HG03280 (cell line): ENCODE measurements at regions not wholly inside any gene's neighbourhood (a gene's known extent, or its start where the extent isn't known, plus 50 kb on each side); places are given as distances from the start of the nearest gene placed in this dataset.
"Not testable (repeated sequence)": the region's sequence is repeated elsewhere in the genome, so short reads cannot be mapped to it uniquely, and the experiment has no call there.

ENCODE experiments used
- ATAC-seq: cut with Tn5 transposase; IDR thresholded peaks from one replicate; pipeline ENCODE4 v1.9.1; 2021; ENCODE audit warnings: mild to moderate bottlenecking, moderate library complexity; ENCODE audit not compliant: unreplicated experiment

GRCh38 chr14:85883966-85884365 is 354.0 kb downstream of the FLRT2 start:
- ATAC-seq, result no peak

- ATAC-seq, result no peak
These were observed 353.2 kb downstream of the FLRT2 start for GRCh38 chr14:85883101-85883500.

- ATAC-seq, result no peak
These were observed 352.0 kb downstream of the FLRT2 start for GRCh38 chr14:85881935-85882334.

GRCh38 chr14:85878874-85879273 is 348.9 kb downstream of the FLRT2 start:
- no peak for ATAC-seq

- no peak for ATAC-seq
These were observed 343.1 kb downstream of the FLRT2 start for GRCh38 chr14:85873006-85873405.

- no peak for ATAC-seq
These were observed 337.5 kb downstream of the FLRT2 start for GRCh38 chr14:85867450-85867849.

- ATAC-seq, result no peak
These were observed 335.8 kb downstream of the FLRT2 start for GRCh38 chr14:85865701-85866100.

- no peak for ATAC-seq
These were observed 328.7 kb downstream of the FLRT2 start for GRCh38 chr14:85858634-85859033.

- no peak for ATAC-seq
These were observed 326.5 kb downstream of the FLRT2 start for GRCh38 chr14:85856430-85856829.

GRCh38 chr14:85853996-85854526 is 324.1 kb downstream of the FLRT2 start:
- no peak for ATAC-seq

- no peak for ATAC-seq
These were observed 323.0 kb downstream of the FLRT2 start for GRCh38 chr14:85852906-85853305.

GRCh38 chr14:85852123-85852522 is 322.2 kb downstream of the FLRT2 start:
- ATAC-seq, result not testable (repeated sequence)

GRCh38 chr14:85830549-85830948 is 300.6 kb downstream of the FLRT2 start:
- ATAC-seq, result not testable (repeated sequence)

GRCh38 chr14:85829601-85830000 is 299.7 kb downstream of the FLRT2 start:
- not testable (repeated sequence) for ATAC-seq

- ATAC-seq, result no peak
These were observed 294.6 kb downstream of the FLRT2 start for GRCh38 chr14:85824526-85824925.

GRCh38 chr14:85822236-85822635 is 292.3 kb downstream of the FLRT2 start:
- no peak for ATAC-seq

GRCh38 chr14:85817430-85817829 is 287.5 kb downstream of the FLRT2 start:
- ATAC-seq, result no peak

GRCh38 chr14:85813040-85813439 is 283.1 kb downstream of the FLRT2 start:
- ATAC-seq, result no peak

- no peak for ATAC-seq
These were observed 281.4 kb downstream of the FLRT2 start for GRCh38 chr14:85811340-85811739.

GRCh38 chr14:85799668-85800067 is 269.7 kb downstream of the FLRT2 start:
- ATAC-seq, result no peak

- ATAC-seq, result no peak
These were observed 268.9 kb downstream of the FLRT2 start for GRCh38 chr14:85798856-85799255.

GRCh38 chr14:85793533-85793932 is 263.6 kb downstream of the FLRT2 start:
- no peak for ATAC-seq

- ATAC-seq, result no peak
These were observed 259.6 kb downstream of the FLRT2 start for GRCh38 chr14:85789506-85789905.
